ENCODE measurements at regions not wholly inside any gene's neighbourhood (a gene's known extent, or its start where the extent isn't known, plus 50 kb on each side); places are given as distances from the start of the nearest gene placed in this dataset.

DNA sequence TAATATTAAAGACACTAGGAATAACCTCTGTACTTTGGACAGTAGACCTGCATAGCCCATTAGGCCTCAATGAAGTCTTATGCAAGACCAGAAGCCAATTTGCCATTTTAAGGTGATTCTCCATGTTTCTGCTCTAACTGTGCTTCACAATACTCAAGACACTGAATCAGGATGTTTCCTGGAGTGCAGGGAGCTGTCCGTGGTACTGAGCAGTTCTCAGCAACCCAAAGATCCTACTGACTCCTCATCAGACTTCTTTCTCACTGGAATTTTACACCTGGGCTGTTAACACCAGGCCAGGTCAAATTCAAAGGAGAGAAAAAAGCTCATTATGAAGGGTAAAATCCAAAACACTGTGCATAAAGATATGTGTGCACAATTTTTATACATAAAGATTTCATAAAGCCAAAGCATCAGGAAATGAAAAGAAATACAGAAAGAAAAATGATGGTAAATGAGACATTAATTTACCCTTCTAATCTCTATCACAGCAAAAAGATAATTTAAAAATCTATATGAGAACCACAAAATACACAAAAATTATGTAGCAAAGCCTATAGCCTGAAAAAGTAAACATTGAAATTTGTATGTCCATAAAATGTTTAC lies 235.9 kb downstream of the CEP170 start (continued):
- TF ChIP-seq, protein P1, sequence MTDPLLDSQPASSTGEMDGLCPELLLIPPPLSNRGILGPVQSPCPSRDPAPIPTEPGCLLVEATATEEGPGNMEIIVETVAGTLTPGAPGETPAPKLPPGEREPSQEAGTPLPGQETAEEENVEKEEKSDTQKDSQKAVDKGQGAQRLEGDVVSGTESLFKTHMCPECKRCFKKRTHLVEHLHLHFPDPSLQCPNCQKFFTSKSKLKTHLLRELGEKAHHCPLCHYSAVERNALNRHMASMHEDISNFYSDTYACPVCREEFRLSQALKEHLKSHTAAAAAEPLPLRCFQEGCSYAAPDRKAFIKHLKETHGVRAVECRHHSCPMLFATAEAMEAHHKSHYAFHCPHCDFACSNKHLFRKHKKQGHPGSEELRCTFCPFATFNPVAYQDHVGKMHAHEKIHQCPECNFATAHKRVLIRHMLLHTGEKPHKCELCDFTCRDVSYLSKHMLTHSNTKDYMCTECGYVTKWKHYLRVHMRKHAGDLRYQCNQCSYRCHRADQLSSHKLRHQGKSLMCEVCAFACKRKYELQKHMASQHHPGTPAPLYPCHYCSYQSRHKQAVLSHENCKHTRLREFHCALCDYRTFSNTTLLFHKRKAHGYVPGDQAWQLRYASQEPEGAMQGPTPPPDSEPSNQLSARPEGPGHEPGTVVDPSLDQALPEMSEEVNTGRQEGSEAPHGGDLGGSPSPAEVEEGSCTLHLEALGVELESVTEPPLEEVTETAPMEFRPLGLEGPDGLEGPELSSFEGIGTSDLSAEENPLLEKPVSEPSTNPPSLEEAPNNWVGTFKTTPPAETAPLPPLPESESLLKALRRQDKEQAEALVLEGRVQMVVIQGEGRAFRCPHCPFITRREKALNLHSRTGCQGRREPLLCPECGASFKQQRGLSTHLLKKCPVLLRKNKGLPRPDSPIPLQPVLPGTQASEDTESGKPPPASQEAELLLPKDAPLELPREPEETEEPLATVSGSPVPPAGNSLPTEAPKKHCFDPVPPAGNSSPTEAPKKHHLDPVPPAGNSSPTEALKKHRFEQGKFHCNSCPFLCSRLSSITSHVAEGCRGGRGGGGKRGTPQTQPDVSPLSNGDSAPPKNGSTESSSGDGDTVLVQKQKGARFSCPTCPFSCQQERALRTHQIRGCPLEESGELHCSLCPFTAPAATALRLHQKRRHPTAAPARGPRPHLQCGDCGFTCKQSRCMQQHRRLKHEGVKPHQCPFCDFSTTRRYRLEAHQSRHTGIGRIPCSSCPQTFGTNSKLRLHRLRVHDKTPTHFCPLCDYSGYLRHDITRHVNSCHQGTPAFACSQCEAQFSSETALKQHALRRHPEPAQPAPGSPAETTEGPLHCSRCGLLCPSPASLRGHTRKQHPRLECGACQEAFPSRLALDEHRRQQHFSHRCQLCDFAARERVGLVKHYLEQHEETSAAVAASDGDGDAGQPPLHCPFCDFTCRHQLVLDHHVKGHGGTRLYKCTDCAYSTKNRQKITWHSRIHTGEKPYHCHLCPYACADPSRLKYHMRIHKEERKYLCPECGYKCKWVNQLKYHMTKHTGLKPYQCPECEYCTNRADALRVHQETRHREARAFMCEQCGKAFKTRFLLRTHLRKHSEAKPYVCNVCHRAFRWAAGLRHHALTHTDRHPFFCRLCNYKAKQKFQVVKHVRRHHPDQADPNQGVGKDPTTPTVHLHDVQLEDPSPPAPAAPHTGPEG (CRISPR knock-in tag; IDR thresholded peaks at IDR 0.05): peak; percentile 52; the same call in 1 of the 2 replicates
- TF ChIP-seq SIX4 (CRISPR knock-in tag; IDR thresholded peaks at IDR 0.05) (0 out of 2 replicates have a peak, but pooled peaks have one; percentile 25), WIZ (CRISPR knock-in tag; IDR thresholded peaks at IDR 0.05) (peak; percentile 58; the same call in 1 of the 2 replicates), ZBTB49 (CRISPR knock-in tag; IDR thresholded peaks at IDR 0.05; ENCODE audit: borderline replicate concordance) (0 out of 2 replicates have a peak, but pooled peaks have one; percentile 81), ZNF335 (CRISPR knock-in tag; IDR thresholded peaks at IDR 0.05) (0 out of 2 replicates have a peak, but pooled peaks have one; percentile 39), ZNF264 (CRISPR knock-in tag; IDR thresholded peaks at IDR 0.05) (0 out of 2 replicates have a peak, but pooled peaks have one; percentile 29), ZSCAN9 (CRISPR knock-in tag; IDR thresholded peaks at IDR 0.05; ENCODE audit: borderline replicate concordance) (peak; percentile 91), SMAD3 (CRISPR knock-in tag; IDR thresholded peaks at IDR 0.05) (peak; percentile 38; the same call in 1 of the 2 replicates), ZNF557 (CRISPR knock-in tag; IDR thresholded peaks at IDR 0.05) (0 out of 2 replicates have a peak, but pooled peaks have one; percentile 50), RXRB (CRISPR knock-in tag; IDR thresholded peaks at IDR 0.05; ENCODE audit: borderline replicate concordance) (0 out of 2 replicates have a peak, but pooled peaks have one; percentile 24), KLF6 (CRISPR knock-in tag; IDR thresholded peaks at IDR 0.05) (peak; percentile 74; the same call in 1 of the 2 replicates)
- TF ChIP-seq, protein P2, sequence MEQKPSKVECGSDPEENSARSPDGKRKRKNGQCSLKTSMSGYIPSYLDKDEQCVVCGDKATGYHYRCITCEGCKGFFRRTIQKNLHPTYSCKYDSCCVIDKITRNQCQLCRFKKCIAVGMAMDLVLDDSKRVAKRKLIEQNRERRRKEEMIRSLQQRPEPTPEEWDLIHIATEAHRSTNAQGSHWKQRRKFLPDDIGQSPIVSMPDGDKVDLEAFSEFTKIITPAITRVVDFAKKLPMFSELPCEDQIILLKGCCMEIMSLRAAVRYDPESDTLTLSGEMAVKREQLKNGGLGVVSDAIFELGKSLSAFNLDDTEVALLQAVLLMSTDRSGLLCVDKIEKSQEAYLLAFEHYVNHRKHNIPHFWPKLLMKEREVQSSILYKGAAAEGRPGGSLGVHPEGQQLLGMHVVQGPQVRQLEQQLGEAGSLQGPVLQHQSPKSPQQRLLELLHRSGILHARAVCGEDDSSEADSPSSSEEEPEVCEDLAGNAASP (CRISPR knock-in tag; IDR thresholded peaks at IDR 0.05; ENCODE audit: borderline replicate concordance): peak; percentile 35; the same call in 1 of the 2 replicates
- TF ChIP-seq, protein P3, sequence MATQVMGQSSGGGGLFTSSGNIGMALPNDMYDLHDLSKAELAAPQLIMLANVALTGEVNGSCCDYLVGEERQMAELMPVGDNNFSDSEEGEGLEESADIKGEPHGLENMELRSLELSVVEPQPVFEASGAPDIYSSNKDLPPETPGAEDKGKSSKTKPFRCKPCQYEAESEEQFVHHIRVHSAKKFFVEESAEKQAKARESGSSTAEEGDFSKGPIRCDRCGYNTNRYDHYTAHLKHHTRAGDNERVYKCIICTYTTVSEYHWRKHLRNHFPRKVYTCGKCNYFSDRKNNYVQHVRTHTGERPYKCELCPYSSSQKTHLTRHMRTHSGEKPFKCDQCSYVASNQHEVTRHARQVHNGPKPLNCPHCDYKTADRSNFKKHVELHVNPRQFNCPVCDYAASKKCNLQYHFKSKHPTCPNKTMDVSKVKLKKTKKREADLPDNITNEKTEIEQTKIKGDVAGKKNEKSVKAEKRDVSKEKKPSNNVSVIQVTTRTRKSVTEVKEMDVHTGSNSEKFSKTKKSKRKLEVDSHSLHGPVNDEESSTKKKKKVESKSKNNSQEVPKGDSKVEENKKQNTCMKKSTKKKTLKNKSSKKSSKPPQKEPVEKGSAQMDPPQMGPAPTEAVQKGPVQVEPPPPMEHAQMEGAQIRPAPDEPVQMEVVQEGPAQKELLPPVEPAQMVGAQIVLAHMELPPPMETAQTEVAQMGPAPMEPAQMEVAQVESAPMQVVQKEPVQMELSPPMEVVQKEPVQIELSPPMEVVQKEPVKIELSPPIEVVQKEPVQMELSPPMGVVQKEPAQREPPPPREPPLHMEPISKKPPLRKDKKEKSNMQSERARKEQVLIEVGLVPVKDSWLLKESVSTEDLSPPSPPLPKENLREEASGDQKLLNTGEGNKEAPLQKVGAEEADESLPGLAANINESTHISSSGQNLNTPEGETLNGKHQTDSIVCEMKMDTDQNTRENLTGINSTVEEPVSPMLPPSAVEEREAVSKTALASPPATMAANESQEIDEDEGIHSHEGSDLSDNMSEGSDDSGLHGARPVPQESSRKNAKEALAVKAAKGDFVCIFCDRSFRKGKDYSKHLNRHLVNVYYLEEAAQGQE (IDR thresholded peaks at IDR 0.05; ENCODE audit: borderline replicate concordance in 1 of 2, low read depth in 1 of 2, low read length in 2 of 2): peak in 1 of 2 experiments; percentile 40; a peak in 1 of 4 replicates
- TF ChIP-seq, protein P4, sequence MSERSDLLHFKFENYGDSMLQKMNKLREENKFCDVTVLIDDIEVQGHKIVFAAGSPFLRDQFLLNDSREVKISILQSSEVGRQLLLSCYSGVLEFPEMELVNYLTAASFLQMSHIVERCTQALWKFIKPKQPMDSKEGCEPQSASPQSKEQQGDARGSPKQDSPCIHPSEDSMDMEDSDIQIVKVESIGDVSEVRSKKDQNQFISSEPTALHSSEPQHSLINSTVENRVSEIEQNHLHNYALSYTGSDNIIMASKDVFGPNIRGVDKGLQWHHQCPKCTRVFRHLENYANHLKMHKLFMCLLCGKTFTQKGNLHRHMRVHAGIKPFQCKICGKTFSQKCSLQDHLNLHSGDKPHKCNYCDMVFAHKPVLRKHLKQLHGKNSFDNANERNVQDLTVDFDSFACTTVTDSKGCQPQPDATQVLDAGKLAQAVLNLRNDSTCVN (CRISPR knock-in tag; IDR thresholded peaks at IDR 0.05; ENCODE audit: borderline replicate concordance): 0 out of 2 replicates have a peak, but pooled peaks have one; percentile 36
